ENCODE measurements at regions not wholly inside any gene's neighbourhood (a gene's known extent, or its start where the extent isn't known, plus 50 kb on each side); places are given as distances from the start of the nearest gene placed in this dataset.
A peak's percentile ranks its signal among the peaks of the same experiment; 100 is the strongest.

- DNase-seq (ENCODE audit: low spot score) = no peak
These were observed 938.2 kb upstream of the CDH8 start for GRCh38 chr16:62974424-62974823.

- DNase-seq (ENCODE audit: low spot score) = no peak
These were observed 934.6 kb upstream of the CDH8 start for GRCh38 chr16:62970851-62971250.

GRCh38 chr16:62969711-62970318, 933.6 kb upstream of the CDH8 start:
- no peak for DNase-seq (ENCODE audit: low spot score)

GRCh38 chr16:62967611-62968010, 931.4 kb upstream of the CDH8 start:
- no peak for DNase-seq (ENCODE audit: low spot score)

GRCh38 chr16:62967163-62967562, 930.9 kb upstream of the CDH8 start:
- no peak for DNase-seq (ENCODE audit: low spot score)

GRCh38 chr16:62966626-62967025, 930.4 kb upstream of the CDH8 start:
- no peak for DNase-seq (ENCODE audit: low spot score)

GRCh38 chr16:62965831-62966230, 929.6 kb upstream of the CDH8 start:
- no peak for DNase-seq (ENCODE audit: low spot score)

GRCh38 chr16:62963846-62964245, 927.6 kb upstream of the CDH8 start:
- DNase-seq (ENCODE audit: low spot score) = no peak

- peak; percentile 10 for DNase-seq (ENCODE audit: low spot score)
These were observed 918.8 kb upstream of the CDH8 start for GRCh38 chr16:62955033-62955349.

GRCh38 chr16:62954144-62955032, 918.1 kb upstream of the CDH8 start:
- DNase-seq (ENCODE audit: low spot score) = peak; percentile 16

- DNase-seq (ENCODE audit: low spot score) = no peak
These were observed 914.1 kb upstream of the CDH8 start for GRCh38 chr16:62950351-62950750.

- DNase-seq (ENCODE audit: low spot score) = no peak
These were observed 904.3 kb upstream of the CDH8 start for GRCh38 chr16:62940569-62940968.

- no peak for DNase-seq (ENCODE audit: low spot score)
These were observed 903.4 kb upstream of the CDH8 start for GRCh38 chr16:62939687-62940086.

- no peak for DNase-seq (ENCODE audit: low spot score)
These were observed 897.7 kb upstream of the CDH8 start for GRCh38 chr16:62933929-62934328.

- DNase-seq (ENCODE audit: low spot score) = peak; percentile 19
These were observed 893.4 kb upstream of the CDH8 start for GRCh38 chr16:62929593-62929992.

GRCh38 chr16:62927122-62927521, 890.9 kb upstream of the CDH8 start:
- DNase-seq (ENCODE audit: low spot score) = no peak

- no peak for DNase-seq (ENCODE audit: low spot score)
These were observed 890.0 kb upstream of the CDH8 start for GRCh38 chr16:62926121-62926801.

GRCh38 chr16:62921904-62922303, 885.7 kb upstream of the CDH8 start:
- DNase-seq (ENCODE audit: low spot score) = no peak

GRCh38 chr16:62913924-62914323, 877.7 kb upstream of the CDH8 start:
- no peak for DNase-seq (ENCODE audit: low spot score)

GRCh38 chr16:62913333-62913732, 877.1 kb upstream of the CDH8 start:
- DNase-seq (ENCODE audit: low spot score) = no peak

GRCh38 chr16:62909597-62909996, 873.4 kb upstream of the CDH8 start:
- no peak for DNase-seq (ENCODE audit: low spot score)

GRCh38 chr16:62907562-62907961, 871.3 kb upstream of the CDH8 start:
- DNase-seq (ENCODE audit: low spot score) = no peak

GRCh38 chr16:62903961-62904502, 867.8 kb upstream of the CDH8 start:
- no peak for DNase-seq (ENCODE audit: low spot score)
